HUES6 (cell line): ENCODE measurements at regions not wholly inside any gene's neighbourhood (a gene's known extent, or its start where the extent isn't known, plus 50 kb on each side); places are given as distances from the start of the nearest gene placed in this dataset.

Source experiments
- H3K27ac ChIP-seq: 2 replicates; pipeline ENCODE4 v1.7.0; 2013; ENCODE audit warnings: low read depth, mild to moderate bottlenecking, low read length, inconsistent platforms
- H3K27me3 ChIP-seq: 2 replicates; pipeline ENCODE4 v1.6.1; 2013; ENCODE audit warnings: low read length; ENCODE audit not compliant: control insufficient read depth, insufficient read depth
- H3K36me3 ChIP-seq: 2 replicates; pipeline ENCODE4 v1.6.1; 2013; ENCODE audit warnings: low read length; ENCODE audit not compliant: control insufficient read depth, insufficient read depth
- H3K4me1 ChIP-seq: 2 replicates; pipeline ENCODE4 v1.6.1; 2013; ENCODE audit warnings: low read length; ENCODE audit not compliant: control insufficient read depth, insufficient read depth
- H3K4me3 ChIP-seq: 2 replicates; pipeline ENCODE4 v1.5.1; 2013; ENCODE audit warnings: low read depth, low read length
- H3K9ac ChIP-seq: one replicate; pipeline ENCODE4 v1.6.1; 2013; ENCODE audit warnings: mild to moderate bottlenecking, low read length
- H3K9me3 ChIP-seq: 2 replicates; pipeline ENCODE4 v1.6.1; 2013; ENCODE audit warnings: low read depth, low read length; ENCODE audit not compliant: control insufficient read depth, insufficient read depth

- Histone ChIP-seq H3K36me3 (no peaks in the 10 kb centered on the region), H3K9me3 (peaks cover 10% of the 10 kb centered on the region), H3K9ac (no peak overlapping the region), H3K4me1 (no peaks in the 10 kb centered on the region; the same call in 1 of the 2 replicates), H3K4me3 (no peak overlapping the region), H3K27ac (no peak overlapping the region), H3K27me3 (no peaks in the 10 kb centered on the region)
These were observed 456.0 kb upstream of the ITGA1 start for GRCh38 chr5:52331725-52332124.

GRCh38 chr5:52334367-52334766, 453.3 kb upstream of the ITGA1 start:
- no peak overlapping the region for H3K4me3 ChIP-seq
- no peak overlapping the region for H3K9ac ChIP-seq
- H3K4me1 ChIP-seq = no peaks in the 10 kb centered on the region; the same call in 1 of the 2 replicates
- H3K9me3 ChIP-seq = peaks cover 12% of the 10 kb centered on the region
- no peak overlapping the region for H3K27ac ChIP-seq
- no peaks in the 10 kb centered on the region for H3K36me3 ChIP-seq
- no peaks in the 10 kb centered on the region for H3K27me3 ChIP-seq

- Histone ChIP-seq H3K27ac (no peak overlapping the region), H3K27me3 (no peaks in the 10 kb centered on the region), H3K9me3 (peaks cover 4% of the 10 kb centered on the region; the same call in 1 of the 2 replicates), H3K36me3 (no peaks in the 10 kb centered on the region), H3K4me1 (peaks cover 6% of the 10 kb centered on the region; the same call in 1 of the 2 replicates), H3K4me3 (no peak overlapping the region), H3K9ac (no peak overlapping the region)
These were observed 448.4 kb upstream of the ITGA1 start for GRCh38 chr5:52339285-52339684.

- no peak overlapping the region for H3K4me3 ChIP-seq
- peaks cover 6% of the 10 kb centered on the region; the same call in 1 of the 2 replicates for H3K4me1 ChIP-seq
- H3K9ac ChIP-seq = no peak overlapping the region
- H3K36me3 ChIP-seq = no peaks in the 10 kb centered on the region
- peaks cover 2% of the 10 kb centered on the region; the same call in 1 of the 2 replicates for H3K9me3 ChIP-seq
- H3K27me3 ChIP-seq = no peaks in the 10 kb centered on the region
- H3K27ac ChIP-seq = no peak overlapping the region
These were observed 445.4 kb upstream of the ITGA1 start for GRCh38 chr5:52342361-52342760.

- H3K27ac ChIP-seq = no peak overlapping the region
- no peaks in the 10 kb centered on the region for H3K4me1 ChIP-seq
- H3K36me3 ChIP-seq = no peaks in the 10 kb centered on the region
- no peaks in the 10 kb centered on the region for H3K9me3 ChIP-seq
- H3K9ac ChIP-seq = no peak overlapping the region
- H3K4me3 ChIP-seq = no peak overlapping the region
- no peaks in the 10 kb centered on the region for H3K27me3 ChIP-seq
These were observed 431.3 kb upstream of the ITGA1 start for GRCh38 chr5:52356311-52356918.

GRCh38 chr5:52359261-52359660, 428.5 kb upstream of the ITGA1 start:
- H3K9ac ChIP-seq = no peak overlapping the region
- H3K4me3 ChIP-seq = no peak overlapping the region

GRCh38 chr5:52360985-52361384, 426.7 kb upstream of the ITGA1 start:
- no peak overlapping the region for H3K4me3 ChIP-seq
- H3K36me3 ChIP-seq = no peaks in the 10 kb centered on the region
- H3K4me1 ChIP-seq = no peaks in the 10 kb centered on the region
- H3K9ac ChIP-seq = no peak overlapping the region
- no peaks in the 10 kb centered on the region for H3K27me3 ChIP-seq
- H3K27ac ChIP-seq = no peak overlapping the region
- H3K9me3 ChIP-seq = no peaks in the 10 kb centered on the region

More at GRCh38 chr5:52359261-52359660, 428.5 kb upstream of the ITGA1 start:
- Histone ChIP-seq H3K27ac (no peak overlapping the region), H3K27me3 (no peaks in the 10 kb centered on the region), H3K36me3 (no peaks in the 10 kb centered on the region), H3K4me1 (no peaks in the 10 kb centered on the region), H3K9me3 (no peaks in the 10 kb centered on the region)

- H3K9me3 ChIP-seq = no peaks in the 10 kb centered on the region
- H3K27me3 ChIP-seq = no peaks in the 10 kb centered on the region
- H3K27ac ChIP-seq = no peak overlapping the region
- no peaks in the 10 kb centered on the region for H3K36me3 ChIP-seq
- no peak overlapping the region for H3K4me3 ChIP-seq
- no peak overlapping the region for H3K9ac ChIP-seq
- no peaks in the 10 kb centered on the region for H3K4me1 ChIP-seq
These were observed 413.4 kb upstream of the ITGA1 start for GRCh38 chr5:52374286-52374685.

- Histone ChIP-seq H3K4me1 (no peaks in the 10 kb centered on the region), H3K27me3 (no peaks in the 10 kb centered on the region), H3K9ac (no peak overlapping the region), H3K4me3 (no peak overlapping the region), H3K9me3 (no peaks in the 10 kb centered on the region), H3K36me3 (no peaks in the 10 kb centered on the region), H3K27ac (no peak overlapping the region)
These were observed 411.7 kb upstream of the ITGA1 start for GRCh38 chr5:52375969-52376368.

- H3K4me1 ChIP-seq = no peaks in the 10 kb centered on the region
- no peak overlapping the region for H3K9ac ChIP-seq
- H3K27me3 ChIP-seq = no peaks in the 10 kb centered on the region
- no peaks in the 10 kb centered on the region for H3K36me3 ChIP-seq
- H3K9me3 ChIP-seq = no peaks in the 10 kb centered on the region
- H3K4me3 ChIP-seq = no peak overlapping the region
- H3K27ac ChIP-seq = no peak overlapping the region
These were observed 411.1 kb upstream of the ITGA1 start for GRCh38 chr5:52376592-52376991.

GRCh38 chr5:52378237-52378636, 409.5 kb upstream of the ITGA1 start:
- no peaks in the 10 kb centered on the region for H3K27me3 ChIP-seq
- H3K4me1 ChIP-seq = no peaks in the 10 kb centered on the region
- H3K27ac ChIP-seq = no peak overlapping the region
- H3K36me3 ChIP-seq = no peaks in the 10 kb centered on the region
- H3K4me3 ChIP-seq = no peak overlapping the region
- H3K9ac ChIP-seq = no peak overlapping the region
- H3K9me3 ChIP-seq = no peaks in the 10 kb centered on the region
